Right lobe of liver (tissue), 4 donors: ENCODE measurements at regions not wholly inside any gene's neighbourhood (a gene's known extent, or its start where the extent isn't known, plus 50 kb on each side); places are given as distances from the start of the nearest gene placed in this dataset.

Source experiments
- CTCF ChIP-seq, 4 donors: fragments of 200-600 bp in 3 of 4; fragments of 450-650 bp in 1 of 4; IDR thresholded peaks; one replicate each; pipeline versions ENCODE4 v1.5.1 to v1.8.0; 2016 to 2022; ENCODE audit warnings: antibody characterized with exemption in 4 of 4, mild to moderate bottlenecking in 2 of 4
- POLR2A ChIP-seq: fragments of 450-650 bp; IDR thresholded peaks from one replicate; pipeline ENCODE4 v1.6.1; 2017; ENCODE audit warnings: antibody characterized with exemption, mild to moderate bottlenecking
- donor health status: DM: no; HTN: no; CAD: no.
- donor health status: DM: no; HTN: no; CAD: no.
- donor health status: DM: no; HTN: yes; CAD: no.

- TF ChIP-seq POLR2A, result no peak
- no peak for TF ChIP-seq CTCF (IDR thresholded peaks at IDR 0.05)
These were observed 455.5 kb upstream of the ADAMTS5 start for GRCh38 chr21:27422435-27422834.
